Gastroesophageal sphincter (tissue), 3 donors: ENCODE measurements at regions not wholly inside any gene's neighbourhood (a gene's known extent, or its start where the extent isn't known, plus 50 kb on each side); places are given as distances from the start of the nearest gene placed in this dataset.

ENCODE experiments used
- CTCF ChIP-seq, 4 experiments: fragments of 200-600 bp in 2 of 4; fragments of 450-650 bp in 2 of 4; sonication (generic) in 1 of 4; IDR thresholded peaks; one replicate each; pipeline ENCODE4 v1.5.1; 2017 to 2019; ENCODE audit warnings: antibody characterized with exemption in 4 of 4, mild to moderate bottlenecking in 2 of 4, moderate library complexity in 2 of 4
- EP300 ChIP-seq: sonication (generic); formaldehyde crosslinking; IDR thresholded peaks from one replicate; pipeline ENCODE4 v1.6.1; 2017; ENCODE audit warnings: antibody characterized with exemption, mild to moderate bottlenecking
- POLR2A ChIP-seq, 2 donors: fragments of 450-650 bp; IDR thresholded peaks; one replicate each; pipeline ENCODE4 v1.6.1; 2017; ENCODE audit warnings: antibody characterized with exemption in 2 of 2, mild to moderate bottlenecking in 2 of 2, moderate library complexity in 1 of 2
- POLR2AphosphoS5 ChIP-seq: sonication (generic); formaldehyde crosslinking; IDR thresholded peaks from one replicate; pipeline ENCODE4 v1.6.1; 2017; ENCODE audit warnings: antibody characterized with exemption

GRCh38 chr15:62603742-62604141, 438.7 kb upstream of the C2CD4B start:
- TF ChIP-seq CTCF (IDR thresholded peaks at IDR 0.05): no peak
- peak; percentile 38 for TF ChIP-seq POLR2AphosphoS5
- no peak for TF ChIP-seq POLR2A (IDR thresholded peaks at IDR 0.05)
- TF ChIP-seq EP300: no peak
